Sciatic nerve (tissue), 2 donors: ENCODE measurements at regions not wholly inside any gene's neighbourhood (a gene's known extent, or its start where the extent isn't known, plus 50 kb on each side); places are given as distances from the start of the nearest gene placed in this dataset.
A peak's percentile ranks its signal among the peaks of the same experiment; 100 is the strongest.

Experiments used
- ATAC-seq: fragments of 200-7000 bp; cut with Tn5 transposase; one replicate; pipeline ENCODE4 v1.9.1; 2020; ENCODE audit warnings: mild to moderate bottlenecking, moderate library complexity
- DNase-seq: peaks from one replicate; pipeline ENCODE4 v3.0.0-alpha.2; 2020; ENCODE audit warnings: low spot score
- intact Hi-C: fragments of 100-400 bp; cut with DNase I; formaldehyde crosslinking; loops from one replicate; pipeline ENCODE4 v1.14.2; 2022
- donor health status: DM: no; HTN: no; CAD: no.
- donor health status: DM: no; HTN: no; CAD: no.

- intact Hi-C loops: no loop called here
- DNase-seq (no peak), ATAC-seq (no peak)
Observed at GRCh38 chr7:22631730-22632129, 95.3 kb upstream of the IL6 start.

- ATAC-seq (no peak), DNase-seq (no peak)
- intact Hi-C loops: no loop called here
Observed at GRCh38 chr7:22630069-22630468, 96.9 kb upstream of the IL6 start.

- no peak for DNase-seq
- no peak for ATAC-seq
- intact Hi-C loops: no loop called here
Observed at GRCh38 chr7:22629056-22629455, 97.9 kb upstream of the IL6 start.

- DNase-seq (no peak), ATAC-seq (no peak)
- intact Hi-C loops: no loop called here
Observed at GRCh38 chr7:22628112-22628511, 98.9 kb upstream of the IL6 start.

- ATAC-seq: no peak
Observed at GRCh38 chr7:22627136-22627535, 99.9 kb upstream of the IL6 start.

GRCh38 chr7:22625251-22625650 lies 101.7 kb upstream of the IL6 start:
- no peak for DNase-seq
- intact Hi-C loops: no loop called here
- ATAC-seq: no peak

More at GRCh38 chr7:22627136-22627535, 99.9 kb upstream of the IL6 start:
- intact Hi-C loops: no loop called here
- no peak for DNase-seq

GRCh38 chr7:22624781-22625180 lies 102.2 kb upstream of the IL6 start:
- no peak for DNase-seq
- intact Hi-C loops: no loop called here
- no peak for ATAC-seq

GRCh38 chr7:22622116-22622785 lies 104.7 kb upstream of the IL6 start:
- DNase-seq (no peak), ATAC-seq (no peak)
- intact Hi-C loops: no loop called here

- no peak for DNase-seq
- intact Hi-C loops: no loop called here
- ATAC-seq: no peak
Observed at GRCh38 chr7:22618528-22618927, 108.5 kb upstream of the IL6 start.

GRCh38 chr7:22617166-22617565 lies 109.8 kb upstream of the IL6 start:
- no peak for ATAC-seq
- intact Hi-C loops: no loop called here

GRCh38 chr7:22613496-22613895 lies 113.5 kb upstream of the IL6 start:
- DNase-seq (no peak), ATAC-seq (no peak)
- intact Hi-C loops: no loop called here

More at GRCh38 chr7:22617166-22617565, 109.8 kb upstream of the IL6 start:
- no peak for DNase-seq

GRCh38 chr7:22612776-22613175 lies 112.8 kb upstream of the STEAP1B start:
- intact Hi-C loops: no loop called here
- DNase-seq (no peak), ATAC-seq (no peak)

- no peak for DNase-seq
- no peak for ATAC-seq
- intact Hi-C loops: no loop called here
Observed at GRCh38 chr7:22611758-22612079, 111.7 kb upstream of the STEAP1B start.

- no peak for ATAC-seq
- no peak for DNase-seq
- intact Hi-C loops: no loop called here
Observed at GRCh38 chr7:22610951-22611757, 111.2 kb upstream of the STEAP1B start.

- DNase-seq: no peak
- no peak for ATAC-seq
- intact Hi-C loops: no loop called here
Observed at GRCh38 chr7:22610263-22610662, 110.3 kb upstream of the STEAP1B start.

GRCh38 chr7:22607180-22607579 lies 107.2 kb upstream of the STEAP1B start:
- intact Hi-C loops: no loop called here
- DNase-seq (no peak), ATAC-seq (no peak)

GRCh38 chr7:22604246-22604645 lies 104.3 kb upstream of the STEAP1B start:
- no peak for ATAC-seq
- intact Hi-C loops: no loop called here
- DNase-seq: no peak

GRCh38 chr7:22601812-22602565 lies 102.0 kb upstream of the STEAP1B start:
- ATAC-seq: peak; percentile 67
- intact Hi-C loops: no loop called here
- DNase-seq: no peak

- intact Hi-C loops: no loop called here
- DNase-seq (no peak), ATAC-seq (no peak)
Observed at GRCh38 chr7:22601408-22601807, 101.4 kb upstream of the STEAP1B start.

- no peak for DNase-seq
Observed at GRCh38 chr7:22601003-22601402, 101.0 kb upstream of the STEAP1B start.

More at GRCh38 chr7:22601003-22601402, 101.0 kb upstream of the STEAP1B start:
- intact Hi-C loops: no loop called here
- peak; percentile 53 for ATAC-seq
